H4 (cell line): ENCODE measurements at regions not wholly inside any gene's neighbourhood (a gene's known extent, or its start where the extent isn't known, plus 50 kb on each side); places are given as distances from the start of the nearest gene placed in this dataset.

Experiments used
- DNase-seq: peaks from one replicate; pipeline ENCODE4 v3.0.0-alpha.2; 2015; ENCODE audit warnings: low spot score

DNA sequence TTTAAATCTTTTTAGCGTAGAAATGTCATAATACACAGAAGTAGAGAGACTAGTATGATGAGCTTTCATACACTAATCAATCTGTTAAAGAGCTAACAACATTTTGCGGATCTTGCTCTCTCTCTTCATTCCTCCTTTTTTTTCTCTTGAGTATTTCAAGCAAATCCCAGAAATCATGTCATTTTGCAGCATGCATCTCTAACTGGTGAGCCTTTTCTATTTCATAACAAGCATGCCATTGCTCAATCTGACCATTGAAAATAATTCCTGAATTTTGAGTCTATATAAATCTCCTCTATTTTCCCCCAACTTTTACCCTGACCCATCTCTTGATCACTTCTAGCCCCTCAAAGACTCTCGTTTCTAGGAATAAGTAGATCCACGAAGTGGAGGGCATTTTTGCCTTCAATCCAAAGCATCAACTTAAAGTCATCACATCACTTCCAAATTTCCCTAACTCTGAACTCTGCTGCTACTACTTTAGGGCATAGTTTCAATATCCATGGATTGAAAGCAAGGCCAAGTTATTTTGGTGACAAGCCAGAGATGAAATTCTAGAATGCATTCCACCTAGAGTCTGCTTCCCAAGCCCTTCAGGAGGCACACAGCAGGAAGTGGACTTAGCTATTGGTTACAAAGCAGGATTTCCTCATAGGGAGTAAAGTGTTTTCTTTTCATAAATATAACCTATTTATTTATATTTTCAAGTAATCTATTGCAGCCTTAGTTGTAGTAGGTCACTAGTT is 253.5 kb upstream of the ZPLD1 start:
- DNase-seq: no peak

- no peak for DNase-seq
Measured at GRCh38 chr3:102182162-102182561, 252.7 kb upstream of the ZPLD1 start.

- DNase-seq: no peak
Measured at GRCh38 chr3:102183186-102183585, 251.6 kb upstream of the ZPLD1 start.

DNA sequence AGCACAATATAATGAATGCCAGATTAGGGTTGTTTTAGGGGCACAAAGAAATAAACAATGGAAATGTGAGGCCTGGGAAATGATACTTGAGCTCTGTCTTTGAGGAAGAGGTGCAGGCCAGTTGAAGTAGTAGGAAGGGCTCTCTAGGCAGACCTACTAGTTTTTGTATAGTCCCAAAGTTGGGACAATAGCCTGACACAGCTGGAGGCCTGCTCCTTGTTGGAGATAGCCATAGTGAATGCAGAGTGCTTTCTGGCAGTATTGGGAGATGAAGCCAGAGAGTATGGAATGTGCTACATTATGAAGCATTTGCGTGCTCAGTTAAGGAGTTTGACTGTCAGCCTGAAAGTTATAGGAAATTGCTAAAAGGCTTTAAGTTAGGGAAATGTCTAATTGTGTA is 251.2 kb upstream of the ZPLD1 start:
- no peak for DNase-seq

DNA sequence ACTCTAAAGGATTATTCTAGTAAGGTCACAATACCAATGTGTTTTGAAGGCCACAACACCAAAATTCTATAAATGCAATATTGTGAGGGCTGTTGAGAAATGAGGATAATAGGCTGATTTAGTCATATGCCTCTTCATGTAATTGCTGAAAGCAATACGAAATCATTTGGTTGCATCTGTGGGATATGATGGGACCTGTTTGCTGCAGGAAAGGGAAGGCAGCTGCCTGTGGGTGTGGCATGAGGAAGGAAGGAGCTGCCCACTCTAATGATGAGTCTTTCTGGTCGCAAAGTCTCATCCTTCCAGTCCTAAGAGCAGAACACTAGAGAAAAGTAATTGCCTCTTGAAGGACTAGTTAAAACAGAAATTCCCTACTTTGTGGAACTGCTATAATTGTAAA is 245.3 kb upstream of the ZPLD1 start:
- no peak for DNase-seq

DNA sequence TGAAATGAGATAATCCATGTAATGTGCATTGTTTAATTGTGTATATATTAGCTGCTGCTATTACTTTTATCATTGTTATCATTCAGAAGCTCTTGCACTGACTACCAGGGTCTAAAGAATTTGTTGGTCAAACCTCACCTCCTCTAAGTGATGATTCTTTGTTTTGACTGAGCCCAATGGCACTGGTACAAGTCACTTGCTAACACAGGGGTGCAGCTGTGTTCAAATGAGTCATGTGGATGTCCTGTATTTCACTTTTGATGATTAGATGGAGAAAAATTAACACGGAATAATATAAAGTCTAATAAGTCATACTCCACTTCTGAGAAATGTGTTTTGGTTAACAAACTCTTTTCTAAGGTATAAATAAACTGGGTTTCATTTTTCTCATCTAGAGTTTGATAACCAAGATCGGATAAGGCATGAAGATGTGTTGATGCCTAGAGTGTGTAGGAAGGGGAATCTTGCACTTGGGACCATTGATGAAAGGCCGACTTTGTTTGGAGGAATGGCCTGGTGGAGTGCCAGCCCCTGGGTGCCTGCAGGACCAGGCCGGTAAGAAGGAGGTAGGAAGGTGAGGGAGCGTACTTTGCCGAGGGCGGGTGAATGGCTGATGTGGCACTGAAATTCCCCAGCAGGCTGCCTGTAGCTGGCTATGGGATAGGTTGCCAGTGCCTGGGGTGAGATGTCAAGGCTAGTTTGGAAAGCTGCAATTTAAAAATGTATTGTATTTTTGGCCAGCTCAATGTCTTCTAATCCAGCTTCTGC is 244.7 kb upstream of the ZPLD1 start:
- DNase-seq: no peak

GRCh38 chr3:102192575-102192974 is 242.2 kb upstream of the ZPLD1 start:
- DNase-seq: no peak

- DNase-seq: no peak
Measured at GRCh38 chr3:102193255-102193654, 241.6 kb upstream of the ZPLD1 start.

DNA sequence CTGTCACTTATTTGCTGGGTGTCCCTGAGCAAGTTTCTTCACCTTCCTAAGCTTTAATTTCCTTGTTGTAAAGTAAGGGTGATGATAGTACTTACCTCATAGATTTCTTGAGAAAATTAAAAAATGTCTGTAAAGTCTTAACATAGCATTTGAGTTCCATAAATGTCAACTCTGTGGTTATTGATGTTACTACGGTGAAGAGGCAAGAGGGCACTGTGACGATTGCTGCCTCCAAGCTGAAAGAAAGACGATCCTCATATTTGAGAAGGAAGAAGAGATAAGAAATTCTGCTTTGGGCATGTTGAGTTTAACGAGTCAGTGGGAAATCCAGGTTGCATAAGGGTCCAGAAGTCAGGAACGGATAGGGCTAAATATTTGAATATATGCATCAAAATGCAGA is 240.8 kb upstream of the ZPLD1 start:
- no peak for DNase-seq

DNA sequence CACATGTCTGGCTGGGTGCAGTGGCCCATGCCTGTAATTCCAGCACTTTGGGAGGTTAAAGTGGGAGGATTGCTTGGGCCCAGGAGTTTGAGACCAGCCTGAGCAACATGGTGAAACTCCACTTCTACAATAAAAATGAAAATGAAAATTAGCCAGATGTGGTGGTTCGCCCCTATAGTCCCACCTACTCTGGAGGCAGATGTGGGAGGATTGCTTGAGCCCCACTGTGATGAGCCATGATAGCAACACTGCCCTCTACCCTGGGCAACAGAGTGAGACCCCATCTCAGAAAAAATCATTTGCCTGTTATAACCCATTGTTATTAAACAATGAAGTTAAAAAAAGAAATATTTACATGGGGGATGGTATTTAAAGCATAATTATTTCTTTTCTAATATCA is 240.1 kb upstream of the ZPLD1 start:
- no peak for DNase-seq

- peak; percentile 11 for DNase-seq
Measured at GRCh38 chr3:102195198-102195948, 239.4 kb upstream of the ZPLD1 start.

DNA sequence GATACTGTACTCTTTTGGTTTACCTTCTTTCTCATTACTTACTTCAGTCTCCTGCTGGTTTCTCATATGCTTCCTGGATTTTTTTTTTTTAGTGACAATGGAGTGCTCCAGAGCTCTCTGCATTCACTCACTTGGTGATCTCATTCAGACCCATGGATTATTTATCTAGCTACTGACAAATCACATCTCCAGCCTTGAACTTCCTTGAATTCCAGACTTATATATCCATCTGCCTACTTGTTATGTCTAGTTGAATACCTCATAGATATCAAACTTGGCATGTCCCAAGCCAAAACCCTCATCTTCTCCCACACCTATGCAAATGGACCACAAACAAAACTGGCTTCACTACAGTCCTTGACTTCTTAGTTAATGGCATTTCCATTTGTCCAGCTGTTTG is 234.7 kb upstream of the ZPLD1 start:
- DNase-seq: no peak

DNA sequence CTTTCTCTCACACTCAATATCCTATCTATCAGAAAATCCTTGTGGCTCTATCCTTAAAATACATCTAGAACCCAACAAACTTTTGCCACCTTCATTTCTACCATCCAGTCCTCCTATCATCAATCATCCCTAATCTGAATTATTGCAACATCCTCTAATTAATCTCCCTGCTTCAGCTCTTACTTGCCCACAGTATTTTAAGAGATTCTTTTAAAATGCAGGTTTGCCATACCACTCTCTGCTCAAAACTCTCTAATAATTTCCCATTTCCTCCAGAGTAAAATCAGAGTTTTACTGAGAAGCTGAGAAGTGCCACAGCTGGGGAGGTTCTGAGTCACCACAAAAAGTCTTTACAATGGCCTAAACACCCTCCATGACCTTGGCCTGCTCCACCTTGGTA is 234.3 kb upstream of the ZPLD1 start:
- DNase-seq: no peak

DNA sequence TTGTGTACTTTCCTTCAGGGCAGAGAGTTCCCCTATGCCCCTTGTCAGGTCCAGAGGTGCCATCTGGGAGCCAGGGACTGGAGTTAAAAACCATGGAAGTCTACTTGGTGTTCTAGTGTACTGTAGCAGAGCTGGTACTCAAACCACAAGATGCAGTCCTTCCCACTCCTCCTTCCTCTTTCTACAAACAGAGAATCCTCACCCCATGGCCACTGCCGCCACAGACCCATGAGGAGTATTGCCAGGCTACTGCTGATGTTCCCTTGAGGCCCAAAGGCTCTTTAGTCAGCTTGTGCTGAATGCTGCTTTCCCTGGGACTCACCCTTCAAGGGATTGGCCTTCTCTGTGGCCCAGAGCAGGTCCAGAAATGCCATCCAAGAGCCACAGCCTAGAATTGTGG is 229.2 kb upstream of the ZPLD1 start:
- no peak for DNase-seq

- peak; percentile 14 for DNase-seq
Measured at GRCh38 chr3:102206511-102207031, 228.2 kb upstream of the ZPLD1 start.

- DNase-seq: no peak
Measured at GRCh38 chr3:102207151-102207571, 227.7 kb upstream of the ZPLD1 start.

DNA sequence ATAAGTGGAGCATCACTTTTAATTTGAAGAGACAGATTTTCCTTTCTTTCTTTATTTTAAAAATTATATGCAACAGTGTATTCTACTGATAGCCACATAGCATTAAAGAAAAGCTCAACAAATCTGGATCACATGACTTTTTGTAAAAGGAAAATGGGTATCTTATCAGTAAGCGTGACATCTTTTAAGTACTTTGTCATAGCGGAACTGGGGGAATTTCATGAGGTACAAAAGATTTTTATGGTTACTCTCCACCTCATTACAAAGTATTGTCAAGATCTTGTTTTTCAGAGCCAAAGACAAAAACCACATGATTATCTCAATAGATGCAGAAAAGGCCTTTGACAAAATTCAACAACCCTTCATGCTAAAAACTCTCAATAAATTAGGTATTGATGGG is 219.6 kb upstream of the ZPLD1 start:
- no peak for DNase-seq

DNA sequence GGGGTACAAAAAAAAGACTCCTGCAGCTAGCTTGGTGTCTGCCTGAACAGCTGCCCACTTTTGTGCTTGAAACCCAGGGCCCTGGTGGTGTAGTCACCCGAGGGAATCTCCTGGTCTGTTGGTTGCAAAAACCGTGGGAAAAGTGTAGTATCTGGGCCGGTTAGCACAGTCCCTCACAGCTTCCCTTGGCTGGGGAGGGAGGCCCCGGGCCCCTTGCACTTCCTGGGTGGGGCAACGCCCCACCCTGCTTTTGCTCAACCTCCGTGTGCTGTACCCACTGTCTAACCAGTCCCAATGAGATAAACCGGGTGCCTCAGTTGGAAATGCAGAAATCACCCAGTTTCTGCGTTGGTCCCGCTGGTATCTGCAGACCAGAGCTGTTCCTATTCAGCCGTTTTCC is 211.7 kb upstream of the ZPLD1 start:
- DNase-seq: no peak

- no peak for DNase-seq
Measured at GRCh38 chr3:102224171-102224570, 210.6 kb upstream of the ZPLD1 start.

GRCh38 chr3:102225005-102225404 is 209.8 kb upstream of the ZPLD1 start:
- no peak for DNase-seq

DNA sequence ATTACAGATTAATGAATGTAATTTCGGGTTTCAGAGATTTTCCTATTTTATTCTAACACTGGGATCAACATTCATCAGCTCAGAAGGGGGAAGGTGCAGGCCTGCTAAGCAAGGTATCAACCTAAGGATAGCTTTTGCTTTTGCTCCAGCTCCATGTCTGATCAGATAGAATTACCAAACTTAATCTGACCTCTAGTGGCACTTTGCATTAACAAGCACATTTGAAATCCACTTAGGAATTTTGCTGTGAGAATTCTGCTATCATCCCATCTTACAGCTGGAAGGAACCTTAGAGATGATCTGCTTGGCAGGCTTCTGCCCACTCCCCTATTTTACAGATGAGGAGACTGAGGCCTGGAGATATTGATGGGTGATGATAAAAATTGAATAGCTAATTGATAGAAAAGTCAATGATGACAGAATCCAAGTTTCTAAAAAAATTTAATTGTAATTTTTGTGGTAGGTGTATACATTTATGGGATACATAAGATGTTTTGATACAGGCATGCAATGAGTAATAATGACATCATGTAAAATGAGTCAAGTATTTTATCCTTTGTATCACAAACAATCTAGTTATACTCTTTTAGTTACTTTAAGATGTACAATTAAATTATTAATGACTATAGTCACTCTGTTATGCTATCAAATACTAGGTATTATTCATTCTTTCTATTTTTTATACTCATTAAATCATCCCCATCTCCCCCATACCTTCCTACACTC is 209.2 kb upstream of the ZPLD1 start:
- peak; percentile 65 for DNase-seq

DNA sequence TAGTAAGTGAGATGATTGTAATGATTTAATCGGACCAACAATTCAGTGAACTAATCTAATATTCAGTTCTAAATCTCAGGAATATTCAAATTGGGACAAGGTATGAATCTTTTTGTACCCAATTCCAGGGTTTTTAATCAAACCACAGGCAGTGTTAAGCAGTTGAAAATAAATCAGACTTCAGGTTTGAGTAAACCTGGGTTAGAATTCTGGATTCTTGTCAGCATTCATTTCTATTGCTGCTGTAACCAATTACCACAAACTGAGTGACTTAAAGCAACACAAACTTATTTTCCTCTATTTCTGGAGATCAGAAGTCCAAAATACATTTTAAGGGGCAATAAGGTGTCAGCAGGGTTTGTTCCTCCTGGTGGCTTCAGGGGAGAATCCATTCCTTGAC is 208.4 kb upstream of the ZPLD1 start:
- no peak for DNase-seq
